Cerebellar cortex (tissue), 1 donor: ENCODE measurements at regions not wholly inside any gene's neighbourhood (a gene's known extent, or its start where the extent isn't known, plus 50 kb on each side); places are given as distances from the start of the nearest gene placed in this dataset.
"Not testable (repeated sequence)": the region's sequence is repeated elsewhere in the genome, so short reads cannot be mapped to it uniquely, and the experiment has no call there.

Experiments used
- DNase-seq: peaks from one replicate; pipeline ENCODE4 v3.0.0-alpha.2; 2015; ENCODE audit warnings: low spot score

GRCh38 chr18:40148960-40149359 is 1806.1 kb upstream of the PIK3C3 start:
- no peak for DNase-seq

GRCh38 chr18:40133253-40133652 is 1821.8 kb upstream of the PIK3C3 start:
- no peak for DNase-seq

GRCh38 chr18:40132438-40132837 is 1822.6 kb upstream of the PIK3C3 start:
- not testable (repeated sequence) for DNase-seq

GRCh38 chr18:40124107-40124506 is 1830.9 kb upstream of the PIK3C3 start:
- DNase-seq = no peak

GRCh38 chr18:40120796-40121391 is 1834.1 kb upstream of the PIK3C3 start:
- DNase-seq = no peak

GRCh38 chr18:40120356-40120755 is 1834.7 kb upstream of the PIK3C3 start:
- peak; percentile 28 for DNase-seq

- DNase-seq = not testable (repeated sequence)
Observed at GRCh38 chr18:40119581-40119980, 1835.5 kb upstream of the PIK3C3 start.

GRCh38 chr18:40110455-40110854 is 1844.6 kb upstream of the PIK3C3 start:
- DNase-seq = no peak

DNA sequence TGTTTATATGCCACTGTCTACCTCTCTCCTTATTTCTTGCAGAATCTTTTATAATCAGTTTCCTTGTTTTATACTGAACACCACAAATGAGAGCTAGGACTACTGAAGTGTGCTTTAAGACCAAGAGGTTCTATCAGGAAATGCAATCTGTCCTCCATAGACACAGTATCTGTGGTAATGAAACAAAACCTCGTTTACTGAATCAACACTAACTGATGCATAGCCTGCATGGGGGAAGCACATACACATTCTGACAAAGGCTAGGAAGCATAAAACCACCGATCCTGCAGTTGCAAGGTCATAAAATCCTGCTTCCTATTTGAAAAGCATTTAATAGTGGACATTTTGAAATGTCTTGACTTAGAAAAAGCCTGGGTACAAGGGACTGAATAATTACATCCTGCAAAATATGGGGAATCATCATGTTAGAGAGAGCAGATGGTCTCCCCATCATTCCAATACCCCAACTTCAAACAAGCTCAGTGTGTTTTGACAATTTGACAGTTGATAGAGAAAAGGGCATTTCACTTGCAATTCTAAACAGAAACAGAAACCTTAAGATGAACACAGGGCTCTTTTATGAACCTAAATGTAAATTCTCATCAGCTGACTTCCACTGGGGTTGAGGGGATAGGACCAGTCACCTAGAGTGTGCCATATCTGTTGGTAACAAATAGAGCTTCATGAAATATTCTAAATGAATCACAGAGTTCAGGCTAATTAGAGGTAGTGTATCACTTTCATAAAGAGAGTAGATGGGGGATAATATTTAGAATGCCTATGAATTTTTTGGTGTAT is 1845.6 kb upstream of the PIK3C3 start:
- no peak for DNase-seq

DNA sequence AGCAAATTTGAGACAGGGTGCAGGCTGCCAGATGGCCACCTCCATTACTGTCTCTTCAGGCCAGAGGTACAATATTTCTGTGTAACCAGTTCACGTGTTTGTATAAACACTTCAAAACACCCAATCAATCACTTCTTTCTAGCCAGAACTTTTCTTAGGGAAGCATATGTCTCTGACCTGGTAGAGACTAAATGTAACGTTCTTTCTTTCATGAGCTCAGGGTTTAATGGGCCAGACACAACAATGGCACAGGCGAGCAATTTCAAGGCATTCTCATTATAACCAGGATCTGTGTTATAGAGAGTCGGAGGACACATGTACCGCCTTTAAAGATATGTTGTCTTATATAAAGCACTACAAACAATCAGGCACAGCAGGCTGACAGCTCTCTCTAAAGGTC is 1846.4 kb upstream of the PIK3C3 start:
- no peak for DNase-seq

- no peak for DNase-seq
Observed at GRCh38 chr18:40102903-40103302, 1852.1 kb upstream of the PIK3C3 start.

DNA sequence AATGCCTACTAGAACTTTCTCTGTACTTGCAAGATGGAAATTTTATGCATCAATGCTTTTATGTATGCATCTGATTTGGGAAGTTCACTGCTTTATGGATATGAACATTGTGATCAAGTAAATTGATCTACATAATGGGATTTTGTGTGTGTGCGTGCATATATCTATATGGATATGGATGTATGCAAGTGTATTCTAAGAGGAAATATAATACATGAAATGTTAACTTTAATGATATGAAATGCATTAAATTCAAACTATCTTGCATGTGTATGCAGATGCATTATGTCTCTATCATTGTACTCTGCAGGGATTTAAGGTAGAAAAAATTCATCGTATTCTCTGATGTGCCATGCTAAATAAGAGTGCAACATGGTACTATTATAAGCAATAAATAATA is 1855.4 kb upstream of the PIK3C3 start:
- no peak for DNase-seq

- DNase-seq = no peak
Observed at GRCh38 chr18:40096675-40097074, 1858.4 kb upstream of the PIK3C3 start.

GRCh38 chr18:40094441-40094840 is 1860.6 kb upstream of the PIK3C3 start:
- DNase-seq = no peak

- DNase-seq = no peak
Observed at GRCh38 chr18:40088130-40088529, 1866.9 kb upstream of the PIK3C3 start.

DNA sequence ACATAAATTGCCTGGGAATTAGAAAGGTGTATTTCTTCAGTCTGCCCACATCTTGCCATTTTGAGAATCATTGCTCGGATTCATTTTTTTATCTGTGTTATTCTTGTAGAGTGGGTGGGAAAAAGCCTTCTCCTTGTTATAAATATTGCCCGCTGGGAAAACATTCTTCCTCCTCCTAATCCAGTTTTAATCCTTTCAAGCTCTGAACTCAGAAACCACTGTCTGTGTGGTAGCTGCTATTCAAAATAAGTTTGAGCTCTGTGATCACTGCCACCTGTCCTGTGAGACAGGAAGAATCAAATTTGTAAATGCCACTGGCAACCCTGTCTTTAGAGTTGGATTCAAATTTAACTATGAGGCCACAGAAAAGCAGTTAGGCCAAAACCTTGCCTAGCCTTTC is 1875.2 kb upstream of the PIK3C3 start:
- DNase-seq = no peak

DNA sequence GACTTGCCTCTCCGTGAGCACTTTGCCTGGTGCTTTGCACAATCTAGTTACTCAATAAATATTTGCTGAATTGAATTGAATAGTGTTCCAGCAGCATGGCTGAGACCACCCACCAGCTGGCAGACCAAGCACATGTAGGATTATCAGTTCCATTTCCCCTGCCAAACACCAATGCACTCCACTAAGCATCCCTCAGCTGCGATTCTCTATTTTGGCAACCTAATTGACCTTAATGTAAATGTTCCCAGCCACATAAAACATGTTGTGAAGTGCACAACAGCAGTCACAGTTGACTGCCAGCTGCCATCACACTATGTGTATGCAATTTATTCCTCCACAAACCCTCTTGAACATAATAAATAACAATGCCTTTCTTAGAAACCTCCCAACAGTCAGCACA is 1879.4 kb upstream of the PIK3C3 start:
- DNase-seq = no peak

GRCh38 chr18:40072761-40073160 is 1882.3 kb upstream of the PIK3C3 start:
- DNase-seq = no peak

DNA sequence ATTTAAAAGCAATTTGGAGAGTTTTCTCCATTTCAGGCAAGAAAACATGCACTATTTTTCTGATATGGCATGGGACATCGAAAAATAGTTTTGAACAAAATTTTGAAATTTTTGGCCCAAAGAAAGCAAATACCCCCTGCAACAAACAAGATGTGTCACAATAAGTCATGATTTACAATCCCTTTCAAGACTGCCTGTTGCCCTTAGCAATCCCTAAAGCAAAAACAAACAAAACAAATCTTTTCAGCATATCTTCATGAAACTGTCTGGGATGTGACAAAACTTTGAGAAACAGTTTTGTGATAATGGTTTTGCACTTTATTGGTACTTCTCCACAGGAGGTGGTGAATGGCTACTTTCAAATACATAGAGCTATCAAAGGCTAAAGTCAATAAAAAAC is 1888.7 kb upstream of the PIK3C3 start:
- DNase-seq = no peak

GRCh38 chr18:40063488-40063887 is 1891.5 kb upstream of the PIK3C3 start:
- DNase-seq = no peak

DNA sequence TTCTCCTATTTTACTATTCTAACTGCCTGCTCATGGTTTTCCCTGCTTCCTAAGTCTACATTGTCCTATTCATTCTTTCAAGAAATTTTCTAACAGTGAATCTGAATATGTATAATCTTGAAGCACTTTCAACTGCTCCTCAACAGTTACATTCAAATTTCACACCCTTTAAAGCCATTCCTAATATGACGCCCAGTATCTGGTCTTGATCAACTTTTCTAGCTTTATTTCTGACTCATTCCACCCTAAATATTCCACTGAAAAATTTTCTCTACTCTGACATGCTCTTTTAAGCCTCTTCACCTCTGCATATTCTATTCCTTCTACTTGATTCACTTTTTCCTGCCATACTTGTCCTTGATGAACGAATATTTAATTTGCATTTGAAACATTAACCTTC is 1893.9 kb upstream of the PIK3C3 start:
- no peak for DNase-seq

GRCh38 chr18:40060562-40060961 is 1894.5 kb upstream of the PIK3C3 start:
- DNase-seq = peak; percentile 44

DNA sequence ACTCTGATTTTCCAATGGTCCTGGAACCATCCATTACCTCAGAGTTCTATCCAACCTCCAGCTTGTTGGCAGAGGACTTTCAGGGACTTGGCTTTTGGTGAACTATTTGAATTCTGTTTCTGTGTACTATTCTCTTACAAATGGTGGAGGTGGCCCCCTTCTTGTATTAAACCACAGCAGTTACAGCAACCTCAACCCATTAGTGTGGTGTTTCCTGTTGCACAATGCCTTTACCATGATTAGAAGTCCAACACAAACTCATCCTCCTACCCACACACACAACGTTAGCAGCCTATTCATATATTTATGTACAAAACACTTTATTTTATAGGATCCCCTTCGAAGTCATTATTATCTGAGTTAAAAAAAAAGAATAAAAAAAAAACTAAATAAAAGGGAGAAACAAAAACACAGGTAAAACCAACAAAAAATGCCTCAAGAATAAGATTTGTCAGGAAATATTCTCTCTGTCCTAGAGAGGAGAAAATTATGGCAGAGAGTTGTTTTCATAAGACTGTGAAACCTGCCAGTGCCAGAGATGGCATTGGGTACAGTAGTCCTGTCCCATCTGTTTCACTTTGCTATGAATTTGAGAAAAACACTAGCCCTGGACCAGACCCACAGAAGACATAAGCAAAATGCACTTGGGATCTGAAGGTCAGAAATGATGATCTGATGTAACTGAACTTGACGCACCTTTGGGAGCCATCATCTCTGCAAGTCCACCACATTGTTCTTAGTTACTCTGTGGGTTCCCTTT is 1896.0 kb upstream of the PIK3C3 start:
- peak; percentile 80 for DNase-seq
